NCI-H187 (cell line): ENCODE measurements at regions not wholly inside any gene's neighbourhood (a gene's known extent, or its start where the extent isn't known, plus 50 kb on each side); places are given as distances from the start of the nearest gene placed in this dataset.

Experiments used
- DNase-seq, 2 experiments: peaks; one replicate each; lab custom pipeline; 2025; lab: John Stamatoyannopoulos, UW

DNA sequence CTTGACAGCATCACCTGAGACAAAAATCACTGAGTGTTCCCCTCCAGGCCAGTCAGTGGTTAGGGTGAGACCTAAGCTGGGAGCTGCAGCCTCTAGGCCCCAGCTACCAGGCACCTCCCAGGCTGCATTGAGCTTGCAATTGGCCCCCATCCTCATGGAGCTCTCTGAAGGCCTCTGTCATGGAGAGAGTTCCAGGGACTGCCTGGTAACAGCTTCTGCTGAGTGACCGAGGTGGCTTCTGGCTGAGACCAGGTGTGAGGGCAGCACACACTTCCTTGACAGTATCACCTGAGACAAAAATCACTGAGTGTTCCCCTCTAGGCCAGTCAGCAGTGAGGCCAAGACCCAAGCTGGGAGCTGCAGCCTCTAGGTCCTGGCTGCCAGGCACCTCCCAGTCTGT, 283.0 kb downstream of the SMOC2 start:
- DNase-seq: no peak

DNA sequence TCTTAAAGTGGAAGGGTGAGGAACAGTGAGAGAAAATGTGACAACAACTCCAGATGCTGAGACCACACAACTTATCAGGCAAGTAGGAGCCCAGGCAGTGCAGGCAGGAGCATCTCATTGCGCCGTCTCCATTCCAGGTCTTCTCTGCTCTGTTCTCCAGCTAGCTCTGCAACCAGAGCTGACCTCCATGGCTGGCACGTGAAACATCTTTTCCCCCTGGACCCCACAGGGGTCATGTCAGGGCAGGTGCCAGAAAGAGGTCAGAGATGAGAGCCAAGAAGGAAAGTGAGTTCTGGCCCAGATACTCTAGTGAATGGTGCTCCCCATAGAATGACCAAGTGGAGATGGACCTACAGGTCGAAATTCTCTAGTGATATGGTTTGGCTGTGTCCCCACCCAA, 281.4 kb downstream of the SMOC2 start:
- no peak for DNase-seq

GRCh38 chr6:168721571-168721970, 280.6 kb downstream of the SMOC2 start:
- DNase-seq: no peak

DNA sequence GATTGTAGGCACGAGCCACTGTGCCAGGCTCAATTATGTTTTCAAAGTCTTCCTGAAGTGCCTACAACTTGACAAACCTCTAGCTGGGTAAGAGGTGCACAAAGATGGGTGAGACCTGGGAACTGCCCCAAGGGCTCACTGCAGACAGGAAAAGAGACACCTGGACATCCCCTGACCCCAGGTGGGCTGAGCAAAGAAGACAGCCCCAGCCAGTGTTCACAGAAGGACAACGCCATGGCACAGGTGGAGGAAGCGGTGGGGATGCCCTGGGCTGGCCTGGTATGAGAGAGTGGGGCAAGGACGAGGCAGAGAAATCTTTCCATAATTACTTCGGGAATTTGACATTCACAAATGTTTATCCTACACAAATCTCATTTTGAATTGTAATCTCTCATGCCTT, 278.9 kb downstream of the SMOC2 start:
- DNase-seq: no peak

DNA sequence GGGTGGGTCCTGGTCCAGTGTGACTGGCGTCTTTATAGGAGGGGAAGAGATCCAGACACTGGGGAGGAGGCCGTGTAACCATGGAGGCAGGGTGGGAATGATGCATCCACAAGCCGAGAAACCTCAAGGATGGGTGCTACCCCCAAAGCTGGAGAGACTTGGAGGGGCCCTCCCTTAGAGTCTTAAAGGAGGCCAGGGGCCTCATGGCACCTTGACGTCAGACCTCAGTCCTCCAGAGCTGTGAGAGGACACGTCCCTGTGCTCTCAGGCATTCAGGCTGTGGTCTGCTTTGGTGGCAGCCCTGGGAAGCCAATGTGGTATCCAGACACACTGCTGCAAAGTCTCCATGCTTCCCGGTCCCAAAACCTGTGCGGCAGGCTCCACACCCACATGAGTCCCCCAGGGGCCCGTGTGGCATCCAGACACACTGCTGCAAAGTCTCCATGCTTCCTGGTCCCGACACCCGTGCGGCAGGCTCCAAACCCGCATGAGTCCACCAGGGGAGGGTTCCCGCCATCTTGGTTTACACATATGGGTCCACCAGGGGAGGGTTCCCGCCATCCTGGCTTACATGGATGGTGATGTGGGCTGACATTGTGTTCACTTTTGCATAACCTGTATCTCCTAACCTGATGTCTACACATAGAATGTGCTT, 278.0 kb downstream of the SMOC2 start:
- no peak for DNase-seq
